ENCODE measurements at regions not wholly inside any gene's neighbourhood (a gene's known extent, or its start where the extent isn't known, plus 50 kb on each side); places are given as distances from the start of the nearest gene placed in this dataset.
"Not testable (repeated sequence)": the region's sequence is repeated elsewhere in the genome, so short reads cannot be mapped to it uniquely, and the experiment has no call there.

GRCh38 chr13:28607187-28607955 is 51.6 kb upstream of the POMP start:
- no peak for DNase-seq (ENCODE audit: low spot score)

- DNase-seq (ENCODE audit: low spot score), result no peak
Observed at GRCh38 chr13:28606466-28606865, 52.5 kb upstream of the POMP start.

- DNase-seq (ENCODE audit: low spot score), result not testable (repeated sequence)
Observed at GRCh38 chr13:28605147-28605546, 53.8 kb upstream of the POMP start.

GRCh38 chr13:28603043-28603664 is 55.8 kb upstream of the POMP start:
- no peak for DNase-seq (ENCODE audit: low spot score)

- DNase-seq (ENCODE audit: low spot score), result no peak
Observed at GRCh38 chr13:28602580-28602979, 56.4 kb upstream of the POMP start.

- DNase-seq (ENCODE audit: low spot score), result peak; percentile 64
Observed at GRCh38 chr13:28601581-28601980, 57.3 kb upstream of the POMP start.

- DNase-seq (ENCODE audit: low spot score), result no peak
Observed at GRCh38 chr13:28597641-28598040, 61.3 kb upstream of the POMP start.

GRCh38 chr13:28590461-28590860 is 68.5 kb upstream of the POMP start:
- DNase-seq (ENCODE audit: low spot score), result no peak

GRCh38 chr13:28588296-28588695 is 70.6 kb upstream of the POMP start:
- no peak for DNase-seq (ENCODE audit: low spot score)

- DNase-seq (ENCODE audit: low spot score), result no peak
Observed at GRCh38 chr13:28587174-28587540, 71.8 kb upstream of the POMP start.

- DNase-seq (ENCODE audit: low spot score), result no peak
Observed at GRCh38 chr13:28586439-28587173, 72.3 kb upstream of the POMP start.

- DNase-seq (ENCODE audit: low spot score), result no peak
Observed at GRCh38 chr13:28585561-28585960, 73.4 kb upstream of the POMP start.

- no peak for DNase-seq (ENCODE audit: low spot score)
Observed at GRCh38 chr13:28584873-28585381, 74.0 kb upstream of the POMP start.

- DNase-seq (ENCODE audit: low spot score), result no peak
Observed at GRCh38 chr13:28583651-28584091, 75.3 kb upstream of the POMP start.

- no peak for DNase-seq (ENCODE audit: low spot score)
Observed at GRCh38 chr13:28582892-28583240, 76.1 kb upstream of the POMP start.

GRCh38 chr13:28582225-28582891 is 76.6 kb upstream of the POMP start:
- DNase-seq (ENCODE audit: low spot score), result no peak

GRCh38 chr13:28581451-28581850 is 77.5 kb upstream of the POMP start:
- no peak for DNase-seq (ENCODE audit: low spot score)

- DNase-seq (ENCODE audit: low spot score), result no peak
Observed at GRCh38 chr13:28579736-28580135, 79.2 kb upstream of the POMP start.

GRCh38 chr13:28579322-28579721 is 79.6 kb upstream of the POMP start:
- no peak for DNase-seq (ENCODE audit: low spot score)

- no peak for DNase-seq (ENCODE audit: low spot score)
Observed at GRCh38 chr13:28576067-28576466, 81.1 kb upstream of the FLT1 start.

GRCh38 chr13:28575200-28575599 is 80.3 kb upstream of the FLT1 start:
- DNase-seq (ENCODE audit: low spot score), result no peak

- no peak for DNase-seq (ENCODE audit: low spot score)
Observed at GRCh38 chr13:28574617-28575142, 79.8 kb upstream of the FLT1 start.

All from globus pallidus (tissue), 1 donor.